Natural killer cell treated with Interleukin-12 subunit alpha and Interleukin-12 subunit beta and Interleukin-15 and Interleukin-18, amount 100 ng/mL, for 72 hours (primary cell): ENCODE measurements at regions not wholly inside any gene's neighbourhood (a gene's known extent, or its start where the extent isn't known, plus 50 kb on each side); places are given as distances from the start of the nearest gene placed in this dataset.

Source experiments
- ATAC-seq, 2 donors: fragments of 150-1000 bp; cut with Tn5 transposase in 1 of 2; sonication (Bioruptor Pico), chemical (Tn5 transposase) in 1 of 2; 2 replicates each; pipeline ENCODE4 v1.10.0; 2021
- DNase-seq: peaks from one replicate; pipeline ENCODE4 v3.0.0; 2022; ENCODE audit warnings: low spot score
- H3K27ac Mint-ChIP-seq, 2 donors: 1 replicate in 1 of 2; 2 replicates in 1 of 2; pipeline ENCODE4 v1.8.0; 2022; ENCODE audit warnings: mixed read lengths in 2 of 2, mild to moderate bottlenecking in 1 of 2, moderate library complexity in 1 of 2
- H3K27me3 Mint-ChIP-seq, 2 donors: 1 replicate in 1 of 2; 2 replicates in 1 of 2; pipeline ENCODE4 v1.8.0; 2022; ENCODE audit warnings: mixed read lengths in 2 of 2
- H3K36me3 Mint-ChIP-seq: one replicate; pipeline ENCODE4 v1.8.0; 2022; ENCODE audit warnings: mixed read lengths
- H3K4me1 Mint-ChIP-seq, 2 donors: 1 replicate in 1 of 2; 2 replicates in 1 of 2; pipeline ENCODE4 v1.8.0; 2022; ENCODE audit warnings: low read depth in 2 of 2, mixed read lengths in 2 of 2, mild to moderate bottlenecking in 1 of 2
- H3K4me3 Mint-ChIP-seq: one replicate; pipeline ENCODE4 v1.8.0; 2022; ENCODE audit warnings: mixed read lengths
- H3K9me3 Mint-ChIP-seq: 2 replicates; pipeline ENCODE4 v1.8.0; 2022; ENCODE audit warnings: mixed read lengths

GRCh38 chr12:11500861-11501230 is 105.5 kb upstream of the PRB2 start:
- ATAC-seq = no peak
- H3K27ac Mint-ChIP-seq = peak overlapping the region in 1 of 2 donors; percentile 9
- no peak for DNase-seq
- H3K4me3 Mint-ChIP-seq = no peak overlapping the region
- no peaks in the 10 kb centered on the region for H3K36me3 Mint-ChIP-seq
- H3K4me1 Mint-ChIP-seq = peaks cover 4 to 10% of the 10 kb centered on the region in 2 donors
- peaks cover 27 to 31% of the 10 kb centered on the region in 2 donors for H3K27me3 Mint-ChIP-seq
- H3K9me3 Mint-ChIP-seq = no peaks in the 10 kb centered on the region

GRCh38 chr12:11508699-11509098 is 113.3 kb upstream of the PRB2 start:
- DNase-seq (no peak), ATAC-seq (no peak)
- H3K27me3 Mint-ChIP-seq = peaks cover 0 to 3% of the 10 kb centered on the region in 2 donors
- no peaks in the 10 kb centered on the region for H3K4me1 Mint-ChIP-seq
- no peaks in the 10 kb centered on the region for H3K36me3 Mint-ChIP-seq
- no peaks in the 10 kb centered on the region for H3K9me3 Mint-ChIP-seq
- H3K4me3 Mint-ChIP-seq = no peak overlapping the region
- no peak overlapping the region for H3K27ac Mint-ChIP-seq

GRCh38 chr12:11509326-11509725 is 114.0 kb upstream of the PRB2 start:
- H3K36me3 Mint-ChIP-seq = no peaks in the 10 kb centered on the region
- DNase-seq (no peak), ATAC-seq (no peak)
- H3K4me3 Mint-ChIP-seq = no peak overlapping the region
- no peak overlapping the region for H3K27ac Mint-ChIP-seq
- H3K4me1 Mint-ChIP-seq = no peaks in the 10 kb centered on the region
- peaks cover 0 to 3% of the 10 kb centered on the region in 2 donors for H3K27me3 Mint-ChIP-seq
- no peaks in the 10 kb centered on the region for H3K9me3 Mint-ChIP-seq

- Mint-ChIP-seq H3K4me3 (no peak overlapping the region), H3K9me3 (no peaks in the 10 kb centered on the region), H3K27ac (no peak overlapping the region), H3K36me3 (no peaks in the 10 kb centered on the region), H3K4me1 (no peaks in the 10 kb centered on the region), H3K27me3 (no peaks in the 10 kb centered on the region)
- DNase-seq = no peak
- ATAC-seq = no peak
Observed at GRCh38 chr12:11510671-11511070, 115.3 kb upstream of the PRB2 start.

- no peak for ATAC-seq
- Mint-ChIP-seq H3K4me1 (no peaks in the 10 kb centered on the region), H3K27me3 (no peaks in the 10 kb centered on the region), H3K27ac (no peak overlapping the region), H3K36me3 (no peaks in the 10 kb centered on the region), H3K9me3 (no peaks in the 10 kb centered on the region), H3K4me3 (no peak overlapping the region)
- no peak for DNase-seq
Observed at GRCh38 chr12:11513288-11513687, 117.9 kb upstream of the PRB2 start.

GRCh38 chr12:11517080-11517479 is 121.7 kb upstream of the PRB2 start:
- Mint-ChIP-seq H3K27ac (no peak overlapping the region), H3K4me3 (no peak overlapping the region), H3K36me3 (no peaks in the 10 kb centered on the region), H3K4me1 (no peaks in the 10 kb centered on the region), H3K27me3 (peaks cover 7 to 11% of the 10 kb centered on the region in 2 donors), H3K9me3 (no peaks in the 10 kb centered on the region)
- no peak for DNase-seq
- no peak for ATAC-seq

- peaks cover 23 to 28% of the 10 kb centered on the region in 2 donors for H3K27me3 Mint-ChIP-seq
- H3K9me3 Mint-ChIP-seq = no peaks in the 10 kb centered on the region
- DNase-seq = no peak
- H3K4me1 Mint-ChIP-seq = no peaks in the 10 kb centered on the region
- no peaks in the 10 kb centered on the region for H3K36me3 Mint-ChIP-seq
- no peak overlapping the region for H3K4me3 Mint-ChIP-seq
- H3K27ac Mint-ChIP-seq = no peak overlapping the region
- no peak for ATAC-seq
Observed at GRCh38 chr12:11524446-11524845, 125.0 kb upstream of the ETV6 start.

- H3K27me3 Mint-ChIP-seq = peaks cover 23 to 34% of the 10 kb centered on the region in 2 donors
- peaks cover 2 to 7% of the 10 kb centered on the region in 2 donors for H3K4me1 Mint-ChIP-seq
- H3K4me3 Mint-ChIP-seq = no peak overlapping the region
- no peak for ATAC-seq
- no peak for DNase-seq
- H3K9me3 Mint-ChIP-seq = no peaks in the 10 kb centered on the region
- peaks cover 9% of the 10 kb centered on the region for H3K36me3 Mint-ChIP-seq
- H3K27ac Mint-ChIP-seq = no peak overlapping the region
Observed at GRCh38 chr12:11534064-11534463, 115.4 kb upstream of the ETV6 start.

- Mint-ChIP-seq H3K27me3 (peaks cover 17 to 24% of the 10 kb centered on the region in 2 donors), H3K27ac (no peak overlapping the region), H3K4me3 (no peak overlapping the region), H3K4me1 (peaks cover 2 to 7% of the 10 kb centered on the region in 2 donors), H3K36me3 (peaks cover 9% of the 10 kb centered on the region), H3K9me3 (no peaks in the 10 kb centered on the region)
- DNase-seq (no peak), ATAC-seq (peak in 1 of 2 donors; percentile 41)
Observed at GRCh38 chr12:11535127-11535526, 114.3 kb upstream of the ETV6 start.

- Mint-ChIP-seq H3K27ac (no peak overlapping the region), H3K4me1 (peaks cover 10 to 13% of the 10 kb centered on the region in 2 donors), H3K9me3 (no peaks in the 10 kb centered on the region), H3K4me3 (no peak overlapping the region), H3K27me3 (peaks cover 7 to 14% of the 10 kb centered on the region in 2 donors), H3K36me3 (peaks cover 4% of the 10 kb centered on the region)
- ATAC-seq (no peak), DNase-seq (no peak)
Observed at GRCh38 chr12:11539156-11539555, 110.3 kb upstream of the ETV6 start.

GRCh38 chr12:11540156-11540555 is 109.3 kb upstream of the ETV6 start:
- Mint-ChIP-seq H3K27ac (no peak overlapping the region), H3K27me3 (peaks cover 4 to 14% of the 10 kb centered on the region in 2 donors), H3K36me3 (peaks cover 4% of the 10 kb centered on the region), H3K9me3 (no peaks in the 10 kb centered on the region), H3K4me3 (no peak overlapping the region), H3K4me1 (peaks cover 12 to 14% of the 10 kb centered on the region in 2 donors)
- DNase-seq (no peak), ATAC-seq (no peak)

GRCh38 chr12:11540615-11541310 is 108.7 kb upstream of the ETV6 start:
- peaks cover 16 to 18% of the 10 kb centered on the region in 2 donors for H3K4me1 Mint-ChIP-seq
- H3K27ac Mint-ChIP-seq = no peak overlapping the region
- DNase-seq = no peak
- no peak for ATAC-seq
- no peak overlapping the region for H3K4me3 Mint-ChIP-seq
- peaks cover 4 to 14% of the 10 kb centered on the region in 2 donors for H3K27me3 Mint-ChIP-seq
- H3K9me3 Mint-ChIP-seq = no peaks in the 10 kb centered on the region
- peaks cover 4% of the 10 kb centered on the region for H3K36me3 Mint-ChIP-seq

- peaks cover 21 to 27% of the 10 kb centered on the region in 2 donors for H3K4me1 Mint-ChIP-seq
- no peak overlapping the region for H3K27ac Mint-ChIP-seq
- peaks cover 0 to 7% of the 10 kb centered on the region in 2 donors for H3K27me3 Mint-ChIP-seq
- no peak for ATAC-seq
- DNase-seq = no peak
- no peaks in the 10 kb centered on the region for H3K36me3 Mint-ChIP-seq
- H3K9me3 Mint-ChIP-seq = no peaks in the 10 kb centered on the region
- H3K4me3 Mint-ChIP-seq = no peak overlapping the region
Observed at GRCh38 chr12:11542599-11542998, 106.9 kb upstream of the ETV6 start.

- no peak overlapping the region for H3K27ac Mint-ChIP-seq
- no peak overlapping the region for H3K4me3 Mint-ChIP-seq
- H3K36me3 Mint-ChIP-seq = no peaks in the 10 kb centered on the region
- H3K9me3 Mint-ChIP-seq = no peaks in the 10 kb centered on the region
- no peak for ATAC-seq
- DNase-seq = no peak
- H3K4me1 Mint-ChIP-seq = peaks cover 21 to 27% of the 10 kb centered on the region in 2 donors
- peaks cover 0 to 7% of the 10 kb centered on the region in 2 donors for H3K27me3 Mint-ChIP-seq
Observed at GRCh38 chr12:11543457-11544158, 105.9 kb upstream of the ETV6 start.
